Type B pancreatic cell (in vitro differentiated cells): ENCODE measurements at regions not wholly inside any gene's neighbourhood (a gene's known extent, or its start where the extent isn't known, plus 50 kb on each side); places are given as distances from the start of the nearest gene placed in this dataset.
"Not testable (repeated sequence)": the region's sequence is repeated elsewhere in the genome, so short reads cannot be mapped to it uniquely, and the experiment has no call there.

ENCODE experiments used
- DNase-seq: peaks from one replicate; pipeline ENCODE4 v3.0.0; 2021; ENCODE audit warnings: mixed read lengths; ENCODE audit not compliant: unreplicated experiment; ENCODE audit errors: extremely low spot score
- H3K27ac Mint-ChIP-seq: 2 replicates; pipeline ENCODE4 v1.8.0; 2021; ENCODE audit warnings: mild to moderate bottlenecking, mixed read lengths
- H3K27me3 Mint-ChIP-seq: 2 replicates; pipeline ENCODE4 v1.8.0; 2021; ENCODE audit warnings: mixed read lengths
- H3K36me3 Mint-ChIP-seq: 2 replicates; pipeline ENCODE4 v1.8.0; 2021; ENCODE audit warnings: mixed read lengths
- H3K4me1 Mint-ChIP-seq: one replicate; pipeline ENCODE4 v1.8.0; 2021; ENCODE audit warnings: mixed read lengths; ENCODE audit not compliant: unreplicated experiment
- H3K4me3 Mint-ChIP-seq: 2 replicates; pipeline ENCODE4 v1.8.0; 2021; ENCODE audit warnings: mild to moderate bottlenecking, mixed read lengths
- H3K9me3 Mint-ChIP-seq: 2 replicates; pipeline ENCODE4 v1.8.0; 2021; ENCODE audit warnings: mixed read lengths
- CTCF ChIP-seq: fragments of 200-600 bp; sonication (generic); conservative IDR thresholded peaks from 2 replicates; pipeline ENCODE4 v1.5.0; 2021; ENCODE audit warnings: antibody characterized with exemption, mild to moderate bottlenecking

DNA sequence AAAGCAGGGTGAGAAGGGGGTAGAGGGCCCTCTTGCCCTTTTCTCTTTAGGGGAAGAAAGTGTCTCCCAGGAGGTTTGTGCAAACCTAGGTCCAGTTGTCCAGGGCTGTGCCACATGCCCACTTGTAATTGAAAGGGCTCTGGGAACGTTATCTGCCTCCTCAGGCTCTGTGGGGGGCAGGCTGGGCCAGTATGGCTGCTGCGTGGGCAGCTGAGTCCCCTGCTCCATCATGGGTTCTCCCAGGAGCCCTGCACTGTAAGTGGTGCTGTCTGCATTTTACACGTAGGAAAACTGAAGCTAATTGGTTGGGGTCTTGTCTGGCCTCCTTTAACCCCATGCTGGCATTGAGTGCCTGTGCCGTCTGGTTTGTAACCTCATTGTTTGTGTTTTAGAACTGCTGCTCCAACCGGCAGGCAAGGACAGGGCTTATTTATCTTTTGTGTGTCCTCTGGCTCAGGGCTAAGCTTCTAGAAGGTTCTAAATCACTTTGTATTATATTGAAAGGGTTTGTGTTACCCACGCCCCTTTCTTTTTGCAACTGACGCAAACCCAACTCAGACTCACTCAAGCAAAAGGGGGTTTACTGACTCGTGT, 117.7 kb upstream of the CIBAR2 start:
- Mint-ChIP-seq H3K4me3 (no peak overlapping the region), H3K4me1 (peaks cover 58% of the 10 kb centered on the region), H3K36me3 (peaks cover 12% of the 10 kb centered on the region), H3K9me3 (peaks cover 5% of the 10 kb centered on the region), H3K27ac (no peak overlapping the region), H3K27me3 (peaks cover 8% of the 10 kb centered on the region)
- no peak for TF ChIP-seq CTCF
- DNase-seq = no peak

DNA sequence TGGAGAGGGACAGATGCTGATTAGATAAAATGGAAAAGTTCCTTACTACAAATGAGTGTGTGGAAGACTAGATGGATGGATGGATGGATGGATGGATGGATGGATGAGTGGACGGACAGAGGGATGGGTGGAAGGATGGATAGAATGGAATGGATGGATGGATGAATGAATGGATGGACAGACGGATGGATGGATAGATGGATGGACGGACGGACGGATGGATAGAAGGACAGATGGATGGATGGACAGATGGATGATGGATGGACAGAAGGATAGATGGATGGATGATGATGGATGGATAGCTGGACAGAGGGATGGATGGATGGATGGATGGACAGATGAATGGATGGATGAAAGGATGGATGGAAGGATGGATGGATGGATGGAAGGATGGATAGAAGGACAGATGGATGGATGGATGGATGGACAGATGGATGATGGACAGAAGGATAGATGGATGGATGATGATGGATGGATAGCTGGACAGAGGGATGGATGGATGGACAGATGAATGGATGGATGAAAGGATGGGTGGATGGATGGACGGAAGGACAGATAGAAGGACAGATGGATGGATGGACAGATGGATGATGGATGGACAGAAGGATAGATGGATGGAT, 118.6 kb upstream of the CIBAR2 start:
- H3K27ac Mint-ChIP-seq, H3K9me3 Mint-ChIP-seq, H3K27me3 Mint-ChIP-seq, DNase-seq: not testable (repeated sequence)
- H3K36me3 Mint-ChIP-seq = peaks cover 12% of the 10 kb centered on the region
- peak overlapping the region; percentile 13 for H3K4me3 Mint-ChIP-seq
- peaks cover 55% of the 10 kb centered on the region for H3K4me1 Mint-ChIP-seq

DNA sequence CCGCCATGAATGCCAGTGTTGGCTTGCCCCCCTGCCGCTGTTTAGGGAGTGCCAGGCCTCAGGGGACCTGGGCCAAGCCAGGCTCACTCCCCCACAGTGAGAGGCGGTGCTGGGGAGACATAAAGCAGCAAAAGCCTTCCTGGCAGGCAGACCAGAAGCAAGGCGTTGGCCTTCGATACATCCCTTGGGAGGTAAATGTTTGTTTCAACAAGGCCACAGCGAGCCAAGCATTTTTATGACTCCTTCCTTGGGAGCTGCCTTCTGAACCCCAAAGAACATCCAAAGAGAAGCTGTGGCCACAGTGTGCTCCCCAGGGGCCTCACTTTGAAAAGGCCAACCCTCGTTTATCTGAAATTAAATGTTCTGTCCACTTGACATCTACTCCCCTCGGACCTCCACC, 119.7 kb upstream of the CIBAR2 start:
- Mint-ChIP-seq H3K4me1 (peaks cover 61% of the 10 kb centered on the region), H3K27ac (no peak overlapping the region), H3K27me3 (peaks cover 8% of the 10 kb centered on the region), H3K9me3 (peaks cover 5% of the 10 kb centered on the region), H3K4me3 (no peak overlapping the region), H3K36me3 (peaks cover 12% of the 10 kb centered on the region)
- no peak for TF ChIP-seq CTCF
- DNase-seq = no peak

DNA sequence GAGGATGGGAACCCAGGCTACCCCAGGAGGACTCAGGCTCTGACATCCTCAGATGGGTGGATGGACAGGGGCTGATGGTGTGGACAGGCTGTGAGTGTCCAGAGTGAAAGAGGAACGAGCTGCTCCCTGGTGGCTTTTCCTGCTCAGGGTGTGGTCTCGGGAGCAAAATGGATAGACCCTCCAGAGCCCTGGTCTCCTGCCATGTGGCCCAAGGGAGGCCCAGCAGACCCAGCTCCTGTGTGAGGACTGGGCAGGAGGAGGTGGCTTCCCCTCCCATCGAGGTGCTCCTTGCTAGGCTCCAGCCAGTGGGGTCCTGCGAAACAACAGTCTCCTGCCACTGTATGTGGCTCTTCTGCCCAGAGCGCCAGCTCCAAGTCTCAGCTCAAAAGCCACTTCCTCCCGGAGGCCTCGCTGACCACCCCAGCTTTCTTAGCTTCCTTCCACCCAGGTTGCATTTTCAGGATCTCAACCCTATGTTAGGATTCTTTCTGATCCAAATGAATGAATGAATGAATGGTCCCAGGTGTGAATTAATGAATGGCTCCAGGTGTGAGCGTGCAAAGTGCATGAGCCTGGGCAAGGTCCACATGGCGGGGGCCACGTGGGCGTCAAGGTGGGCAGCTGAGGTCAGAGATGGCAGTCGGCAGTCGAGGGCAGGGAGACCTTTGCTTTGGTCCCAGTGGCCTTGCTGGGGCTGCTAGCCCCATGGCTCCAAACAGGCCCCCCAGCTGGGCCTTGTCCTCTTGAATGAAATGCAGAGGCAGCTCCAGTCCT, 120.3 kb upstream of the CIBAR2 start:
- no peak for TF ChIP-seq CTCF
- Mint-ChIP-seq H3K27ac (no peak overlapping the region), H3K9me3 (peaks cover 5% of the 10 kb centered on the region), H3K4me3 (no peak overlapping the region), H3K27me3 (peaks cover 4% of the 10 kb centered on the region), H3K4me1 (peaks cover 56% of the 10 kb centered on the region), H3K36me3 (peaks cover 12% of the 10 kb centered on the region)
- no peak for DNase-seq

GRCh38 chr16:85233516-85233915, 121.2 kb upstream of the CIBAR2 start:
- Mint-ChIP-seq H3K4me1 (peaks cover 51% of the 10 kb centered on the region), H3K9me3 (peaks cover 5% of the 10 kb centered on the region), H3K4me3 (peak overlapping the region; percentile 51), H3K27ac (no peak overlapping the region), H3K36me3 (peaks cover 12% of the 10 kb centered on the region), H3K27me3 (peaks cover 4% of the 10 kb centered on the region)
- DNase-seq = no peak
- TF ChIP-seq CTCF = no peak
